ENCODE measurements at regions not wholly inside any gene's neighbourhood (a gene's known extent, or its start where the extent isn't known, plus 50 kb on each side); places are given as distances from the start of the nearest gene placed in this dataset.

DNA sequence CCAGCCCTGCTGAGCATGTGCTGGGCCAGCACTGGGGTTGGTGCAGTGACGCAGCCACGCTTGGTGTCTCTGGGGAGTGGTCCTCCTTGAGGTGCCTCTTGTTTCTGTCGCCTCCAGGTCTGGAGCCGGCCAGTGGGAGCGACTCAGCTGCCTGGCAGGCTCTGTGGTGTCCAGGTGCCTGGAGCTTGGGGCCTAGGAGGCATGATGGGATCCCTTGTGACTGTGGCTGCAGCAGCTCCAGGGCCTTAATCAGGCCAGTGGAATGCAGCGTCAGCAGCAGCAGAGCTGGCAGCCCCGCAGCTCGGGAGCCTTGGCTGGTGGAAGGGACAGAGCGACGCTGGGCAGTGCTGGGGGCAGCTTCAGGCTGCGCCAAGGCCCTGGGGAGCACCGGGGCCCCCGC is 74.7 kb upstream of the CIBAR2 start:
- ChIA-PET CTCF (no interaction called here), POLR2A (no interaction called here)
- Histone ChIP-seq H3K27me3 (ENCODE audit: control insufficient read depth, insufficient read depth, low read length) (no peaks in the 10 kb centered on the region), H3K4me3 (ENCODE audit: low read depth in 2 of 2, low read length in 2 of 2) (no peak overlapping the region), H3K27ac (ENCODE audit: low read length) (no peak overlapping the region), H3K36me3 (ENCODE audit: control insufficient read depth, insufficient read depth, low read length) (no peaks in the 10 kb centered on the region), H3K9me3 (ENCODE audit: control insufficient read depth, insufficient read depth, low read depth, low read length) (peaks cover 5% of the 10 kb centered on the region; the same call in 1 of the 2 replicates), H3K4me1 (ENCODE audit: control insufficient read depth, insufficient read depth, low read length) (peaks cover 12% of the 10 kb centered on the region)
- in situ Hi-C loops (cut with HindIII; ENCODE audit: low pct_unique_long_range_greater_than_20kb, low sequenced_read_pairs): no loop called here
- intact Hi-C loops (cut with micrococcal nuclease; ENCODE audit: unreplicated experiment): no loop called here
- BruUV-seq (replicated peaks): no TSS peak
- DNase-seq (ENCODE audit: low read depth, low spot score) (no peak), ATAC-seq (peak; percentile 74; the same call in 1 of the 2 replicates)
- TF ChIP-seq REST (IDR thresholded peaks at IDR 0.05; ENCODE audit: insufficient read depth in 1 of 2, low read depth in 2 of 2, low read length in 1 of 2): no peak

GRCh38 chr16:85187447-85187846 is 75.2 kb upstream of the CIBAR2 start:
- POLR2A ChIA-PET: no interaction called here
- intact Hi-C loops (cut with micrococcal nuclease; ENCODE audit: unreplicated experiment): no loop called here
- in situ Hi-C loops (cut with HindIII; ENCODE audit: low pct_unique_long_range_greater_than_20kb, low sequenced_read_pairs): no loop called here
- H3K27ac ChIP-seq (ENCODE audit: low read length): no peak overlapping the region
- ATAC-seq (no peak), DNase-seq (ENCODE audit: low read depth, low spot score) (no peak)
- peaks cover 12% of the 10 kb centered on the region for H3K4me1 ChIP-seq (ENCODE audit: control insufficient read depth, insufficient read depth, low read length)
- no peaks in the 10 kb centered on the region for H3K36me3 ChIP-seq (ENCODE audit: control insufficient read depth, insufficient read depth, low read length)
- H3K9me3 ChIP-seq (ENCODE audit: control insufficient read depth, insufficient read depth, low read depth, low read length): peaks cover 5% of the 10 kb centered on the region; the same call in 1 of the 2 replicates
- H3K27me3 ChIP-seq (ENCODE audit: control insufficient read depth, insufficient read depth, low read length): no peaks in the 10 kb centered on the region
- no peak overlapping the region for H3K4me3 ChIP-seq (ENCODE audit: low read depth in 2 of 2, low read length in 2 of 2)
- TF ChIP-seq SIN3A (IDR thresholded peaks at IDR 0.05; ENCODE audit: borderline replicate concordance, insufficient read depth, low read depth, low read length): no peak
- TF ChIP-seq POLR2AphosphoS5 (IDR thresholded peaks at IDR 0.05; ENCODE audit: low read depth, low read length): no peak
- TF ChIP-seq REST (IDR thresholded peaks at IDR 0.05; ENCODE audit: insufficient read depth in 1 of 2, low read depth in 2 of 2, low read length in 1 of 2): no peak
- no peak for TF ChIP-seq TCF7L2 (IDR thresholded peaks at IDR 0.05; ENCODE audit: low read depth, low read length)
- TF ChIP-seq, protein P1, sequence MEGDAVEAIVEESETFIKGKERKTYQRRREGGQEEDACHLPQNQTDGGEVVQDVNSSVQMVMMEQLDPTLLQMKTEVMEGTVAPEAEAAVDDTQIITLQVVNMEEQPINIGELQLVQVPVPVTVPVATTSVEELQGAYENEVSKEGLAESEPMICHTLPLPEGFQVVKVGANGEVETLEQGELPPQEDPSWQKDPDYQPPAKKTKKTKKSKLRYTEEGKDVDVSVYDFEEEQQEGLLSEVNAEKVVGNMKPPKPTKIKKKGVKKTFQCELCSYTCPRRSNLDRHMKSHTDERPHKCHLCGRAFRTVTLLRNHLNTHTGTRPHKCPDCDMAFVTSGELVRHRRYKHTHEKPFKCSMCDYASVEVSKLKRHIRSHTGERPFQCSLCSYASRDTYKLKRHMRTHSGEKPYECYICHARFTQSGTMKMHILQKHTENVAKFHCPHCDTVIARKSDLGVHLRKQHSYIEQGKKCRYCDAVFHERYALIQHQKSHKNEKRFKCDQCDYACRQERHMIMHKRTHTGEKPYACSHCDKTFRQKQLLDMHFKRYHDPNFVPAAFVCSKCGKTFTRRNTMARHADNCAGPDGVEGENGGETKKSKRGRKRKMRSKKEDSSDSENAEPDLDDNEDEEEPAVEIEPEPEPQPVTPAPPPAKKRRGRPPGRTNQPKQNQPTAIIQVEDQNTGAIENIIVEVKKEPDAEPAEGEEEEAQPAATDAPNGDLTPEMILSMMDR (IDR thresholded peaks at IDR 0.05): no peak
- BruUV-seq (replicated peaks): no TSS peak
- CTCF ChIA-PET: no interaction called here
